ENCODE measurements at regions not wholly inside any gene's neighbourhood (a gene's known extent, or its start where the extent isn't known, plus 50 kb on each side); places are given as distances from the start of the nearest gene placed in this dataset.

- Histone ChIP-seq H3K23me2 (ENCODE audit: insufficient read length, low read depth, low read length, poor library complexity, severe bottlenecking) (no peaks in the 10 kb centered on the region), H2AK5ac (ENCODE audit: insufficient read length, low read length) (no peak overlapping the region), H3K4ac (ENCODE audit: low read depth, low read length) (no peak overlapping the region), H3K9me3 (ENCODE audit: control insufficient read depth, low read depth, low read length) (no peaks in the 10 kb centered on the region), H3K18ac (ENCODE audit: insufficient read length, low read depth, low read length) (no peak overlapping the region), H3K27ac (ENCODE audit: insufficient read length, low read depth, low read length) (no peak overlapping the region), H3K56ac (ENCODE audit: insufficient read length, low read depth, low read length) (no peak overlapping the region), H3K27me3 (ENCODE audit: insufficient read depth, low read length) (no peaks in the 10 kb centered on the region), H3K9ac (ENCODE audit: extremely low read depth, insufficient read length, low read length) (no peak overlapping the region), H4K8ac (replicated peaks; ENCODE audit: insufficient read length, low read depth, low read length) (no peak overlapping the region), H2BK120ac (ENCODE audit: low read depth, low read length, poor library complexity, severe bottlenecking) (no peak overlapping the region), H3K23ac (ENCODE audit: insufficient read length, low read depth, low read length) (no peak overlapping the region), H3K79me2 (ENCODE audit: insufficient read depth, low read length) (no peaks in the 10 kb centered on the region), H2BK20ac (ENCODE audit: low read depth, low read length, poor library complexity, severe bottlenecking) (no peak overlapping the region), H3K14ac (ENCODE audit: insufficient read depth, low read length) (no peak overlapping the region), H4K5ac (ENCODE audit: insufficient read length, low read depth, low read length) (no peak overlapping the region), H2BK5ac (ENCODE audit: insufficient read length, low read length) (no peak overlapping the region), H2BK12ac (ENCODE audit: insufficient read length, low read depth, low read length) (no peak overlapping the region), H3K79me1 (ENCODE audit: insufficient read depth, low read depth, low read length, poor library complexity, severe bottlenecking) (no peaks in the 10 kb centered on the region), H2BK15ac (ENCODE audit: low read depth, low read length) (no peak overlapping the region), H2AFZ (ENCODE audit: low read length) (no peak overlapping the region), H3K4me1 (ENCODE audit: insufficient read depth, low read length) (no peaks in the 10 kb centered on the region), H3T11ph (ENCODE audit: low read length) (no peak overlapping the region), H4K91ac (ENCODE audit: insufficient read length, low read depth, low read length) (no peak overlapping the region), H3K4me2 (ENCODE audit: insufficient read depth, insufficient read length, low read length) (no peak overlapping the region), H4K20me1 (ENCODE audit: control insufficient read depth, insufficient read depth, insufficient read length) (no peaks in the 10 kb centered on the region)
- H3K4me1 Mint-ChIP-seq = peaks cover 3 to 5% of the 10 kb centered on the region in 2 experiments; a peak in 2 of 4 replicates
- DNase-seq = no peak
- no peak overlapping the region for H3K4me3 Mint-ChIP-seq
- no peak overlapping the region for H3K27ac Mint-ChIP-seq
- TF ChIP-seq, protein P1, sequence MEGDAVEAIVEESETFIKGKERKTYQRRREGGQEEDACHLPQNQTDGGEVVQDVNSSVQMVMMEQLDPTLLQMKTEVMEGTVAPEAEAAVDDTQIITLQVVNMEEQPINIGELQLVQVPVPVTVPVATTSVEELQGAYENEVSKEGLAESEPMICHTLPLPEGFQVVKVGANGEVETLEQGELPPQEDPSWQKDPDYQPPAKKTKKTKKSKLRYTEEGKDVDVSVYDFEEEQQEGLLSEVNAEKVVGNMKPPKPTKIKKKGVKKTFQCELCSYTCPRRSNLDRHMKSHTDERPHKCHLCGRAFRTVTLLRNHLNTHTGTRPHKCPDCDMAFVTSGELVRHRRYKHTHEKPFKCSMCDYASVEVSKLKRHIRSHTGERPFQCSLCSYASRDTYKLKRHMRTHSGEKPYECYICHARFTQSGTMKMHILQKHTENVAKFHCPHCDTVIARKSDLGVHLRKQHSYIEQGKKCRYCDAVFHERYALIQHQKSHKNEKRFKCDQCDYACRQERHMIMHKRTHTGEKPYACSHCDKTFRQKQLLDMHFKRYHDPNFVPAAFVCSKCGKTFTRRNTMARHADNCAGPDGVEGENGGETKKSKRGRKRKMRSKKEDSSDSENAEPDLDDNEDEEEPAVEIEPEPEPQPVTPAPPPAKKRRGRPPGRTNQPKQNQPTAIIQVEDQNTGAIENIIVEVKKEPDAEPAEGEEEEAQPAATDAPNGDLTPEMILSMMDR (conservative IDR thresholded peaks at IDR 0.05) = no peak
- WGBS (ENCODE audit: extremely low coverage, insufficient read length, low lambda C conversion rate) = no CpG with 5 or more reads among the region's 8 CpGs
- H3K36me3 Mint-ChIP-seq (ENCODE audit: insufficient read depth in 1 of 3, low read depth in 3 of 3) = no peaks in the 10 kb centered on the region
- no peaks in the 10 kb centered on the region for H3K27me3 Mint-ChIP-seq (ENCODE audit: low read depth)
- no peaks in the 10 kb centered on the region for H3K9me3 Mint-ChIP-seq
These were observed 74.1 kb downstream of the SLC35B3 start for GRCh38 chr6:8361259-8361658.

Measured in H9 (cell line).